Neural cell (in vitro differentiated cells): ENCODE measurements at regions not wholly inside any gene's neighbourhood (a gene's known extent, or its start where the extent isn't known, plus 50 kb on each side); places are given as distances from the start of the nearest gene placed in this dataset.
"Not testable (repeated sequence)": the region's sequence is repeated elsewhere in the genome, so short reads cannot be mapped to it uniquely, and the experiment has no call there.

ENCODE experiments used
- H2AFZ ChIP-seq: fragments of 200-600, 300-800 bp; sonication (generic), shearing (Covaris generic); 2 replicates; pipeline ENCODE4 v1.6.0; 2014; ENCODE audit warnings: low read depth, mild to moderate bottlenecking, antibody characterized with exemption, low read length, moderate library complexity
- H3F3A ChIP-seq: fragments of 200-600 bp; shearing (Covaris generic); 2 replicates; pipeline ENCODE4 v1.6.1; 2016; ENCODE audit warnings: mild to moderate bottlenecking, moderate library complexity, mixed read lengths, antibody characterized with exemption, low read length; ENCODE audit not compliant: insufficient read depth, poor library complexity, severe bottlenecking
- H3K27ac ChIP-seq: fragments of 200-600, 300-800 bp; sonication (generic), shearing (Covaris generic); 2 replicates; pipeline ENCODE4 v1.5.1; 2014; ENCODE audit warnings: mild to moderate bottlenecking, low read length, moderate library complexity
- H3K27me3 ChIP-seq: fragments of 300-800, 200-600 bp; sonication (generic), shearing (Covaris generic); 2 replicates; pipeline ENCODE4 v1.6.0; 2014; ENCODE audit warnings: mild to moderate bottlenecking, low read depth, low read length, moderate library complexity; ENCODE audit not compliant: insufficient read depth
- H3K36me3 ChIP-seq: fragments of 300-800, 200-600 bp; sonication (generic), shearing (Covaris generic); 2 replicates; pipeline ENCODE4 v1.5.1; 2014; ENCODE audit warnings: mild to moderate bottlenecking, antibody characterized with exemption, low read length, moderate library complexity; ENCODE audit not compliant: insufficient read depth
- H3K4me2 ChIP-seq: fragments of 300-800, 200-600 bp; sonication (generic), shearing (Covaris generic); 2 replicates; pipeline ENCODE4 v1.6.0; 2014; ENCODE audit warnings: mild to moderate bottlenecking, low read length
- H3K4me3 ChIP-seq: fragments of 300-800, 200-600 bp; sonication (generic), shearing (Covaris generic); 2 replicates; pipeline ENCODE4 v1.5.1; 2014; ENCODE audit warnings: mild to moderate bottlenecking, low read length, moderate library complexity
- H3K79me2 ChIP-seq: fragments of 200-600 bp; shearing (Covaris generic); replicated peaks from 2 replicates; pipeline ENCODE4 v1.6.0; 2014; ENCODE audit warnings: mild to moderate bottlenecking, low read length, moderate library complexity; ENCODE audit not compliant: insufficient read depth
- H3K9ac ChIP-seq: fragments of 300-800, 200-600 bp; sonication (generic), shearing (Covaris generic); 2 replicates; pipeline ENCODE4 v1.6.1; 2016; ENCODE audit warnings: mild to moderate bottlenecking, low read length, mixed read lengths
- H3K9me2 ChIP-seq: fragments of 200-600 bp; shearing (Covaris generic); 2 replicates; pipeline ENCODE4 v1.6.1; 2016; ENCODE audit warnings: mild to moderate bottlenecking, low read length, mixed read lengths; ENCODE audit not compliant: insufficient read depth
- H3K9me3 ChIP-seq: fragments of 200-600, 300-800 bp; sonication (generic), shearing (Covaris generic); 2 replicates; pipeline ENCODE4 v1.6.1; 2016; ENCODE audit warnings: mild to moderate bottlenecking, mixed run types, low read length, moderate library complexity, mixed read lengths
- H4K20me1 ChIP-seq: fragments of 200-600 bp; shearing (Covaris generic); 2 replicates; pipeline ENCODE4 v1.6.1; 2016; ENCODE audit warnings: mild to moderate bottlenecking, mixed run types; ENCODE audit not compliant: insufficient read depth
- CTCF ChIP-seq: fragments of 450-650 bp; IDR thresholded peaks from 2 replicates; pipeline ENCODE4 v1.5.1; 2014; ENCODE audit warnings: antibody characterized with exemption, mild to moderate bottlenecking, moderate library complexity; ENCODE audit not compliant: poor library complexity, severe bottlenecking
- EP300 ChIP-seq: fragments of 450-650 bp; conservative IDR thresholded peaks from 2 replicates; pipeline ENCODE4 v1.6.1; 2014; ENCODE audit warnings: antibody characterized with exemption, mild to moderate bottlenecking, moderate library complexity; ENCODE audit not compliant: poor library complexity, severe bottlenecking
- EZH2 ChIP-seq: fragments of 200-600, 300-800 bp; shearing (Covaris generic), sonication (generic); IDR thresholded peaks from 2 replicates; pipeline ENCODE4 v1.6.1; 2014; ENCODE audit warnings: antibody characterized with exemption, low read length, borderline replicate concordance, mild to moderate bottlenecking; ENCODE audit not compliant: insufficient read depth, poor library complexity, severe bottlenecking
- MXI1 ChIP-seq: fragments of 450-650 bp; conservative IDR thresholded peaks from 2 replicates; pipeline ENCODE4 v1.6.1; 2014; ENCODE audit warnings: antibody characterized with exemption, mild to moderate bottlenecking; ENCODE audit not compliant: poor library complexity, severe bottlenecking
- POLR2AphosphoS5 ChIP-seq: IDR thresholded peaks from 2 replicates; pipeline ENCODE4 v1.6.1; 2012
- RAD21 ChIP-seq: fragments of 450-650 bp; conservative IDR thresholded peaks from 2 replicates; pipeline ENCODE4 v1.6.1; 2014; ENCODE audit warnings: antibody characterized with exemption, mild to moderate bottlenecking, moderate library complexity
- REST ChIP-seq: IDR thresholded peaks from 2 replicates; pipeline ENCODE4 v1.6.1; 2012; ENCODE audit warnings: borderline replicate concordance
- SMC3 ChIP-seq: fragments of 450-650 bp; conservative IDR thresholded peaks from 2 replicates; pipeline ENCODE4 v1.6.1; 2014; ENCODE audit warnings: antibody characterized with exemption, mild to moderate bottlenecking, moderate library complexity; ENCODE audit not compliant: poor library complexity
- TAF1 ChIP-seq: IDR thresholded peaks from 2 replicates; pipeline ENCODE4 v1.6.1; 2012; ENCODE audit warnings: low read depth

GRCh38 chr7:46088486-46088885, 167.4 kb upstream of the IGFBP3 start:
- H3K27me3 ChIP-seq, H2AFZ ChIP-seq, H3K9me2 ChIP-seq, H4K20me1 ChIP-seq, H3K36me3 ChIP-seq, H3K79me2 ChIP-seq, H3K4me2 ChIP-seq, H3F3A ChIP-seq, H3K9me3 ChIP-seq, H3K27ac ChIP-seq, H3K4me3 ChIP-seq, H3K9ac ChIP-seq: not testable (repeated sequence)
- TF ChIP-seq EP300 (peak; percentile 35), POLR2AphosphoS5 (peak; percentile 26)

GRCh38 chr7:46080595-46081159, 159.6 kb upstream of the IGFBP3 start:
- Histone ChIP-seq H3K36me3 (no peaks in the 10 kb centered on the region), H3F3A (no peaks in the 10 kb centered on the region), H2AFZ (no peak overlapping the region), H3K9me2 (no peaks in the 10 kb centered on the region), H3K27me3 (no peaks in the 10 kb centered on the region), H3K79me2 (no peaks in the 10 kb centered on the region), H3K27ac (no peak overlapping the region), H3K9ac (no peak overlapping the region), H3K9me3 (no peaks in the 10 kb centered on the region), H3K4me3 (no peak overlapping the region), H4K20me1 (no peaks in the 10 kb centered on the region), H3K4me2 (no peak overlapping the region)
- no peak for TF ChIP-seq CTCF
- TF ChIP-seq MXI1, result no peak
- no peak for TF ChIP-seq SMC3
- no peak for TF ChIP-seq POLR2AphosphoS5

- Histone ChIP-seq H3K9me2 (no peaks in the 10 kb centered on the region), H3F3A (no peaks in the 10 kb centered on the region), H3K9ac (no peak overlapping the region), H2AFZ (no peak overlapping the region), H3K36me3 (no peaks in the 10 kb centered on the region), H3K27ac (no peak overlapping the region), H3K4me3 (no peak overlapping the region), H4K20me1 (no peaks in the 10 kb centered on the region), H3K9me3 (no peaks in the 10 kb centered on the region), H3K27me3 (no peaks in the 10 kb centered on the region), H3K79me2 (no peaks in the 10 kb centered on the region), H3K4me2 (no peak overlapping the region)
- TF ChIP-seq MXI1, result no peak
- no peak for TF ChIP-seq EP300
- TF ChIP-seq TAF1, result no peak
- TF ChIP-seq CTCF, result no peak
- TF ChIP-seq SMC3, result no peak
- no peak for TF ChIP-seq EZH2
- no peak for TF ChIP-seq POLR2AphosphoS5
- TF ChIP-seq REST, result no peak
- TF ChIP-seq RAD21, result no peak
Measured at GRCh38 chr7:46079421-46079820, 158.3 kb upstream of the IGFBP3 start.
